ENCODE measurements at regions not wholly inside any gene's neighbourhood (a gene's known extent, or its start where the extent isn't known, plus 50 kb on each side); places are given as distances from the start of the nearest gene placed in this dataset.

DNA sequence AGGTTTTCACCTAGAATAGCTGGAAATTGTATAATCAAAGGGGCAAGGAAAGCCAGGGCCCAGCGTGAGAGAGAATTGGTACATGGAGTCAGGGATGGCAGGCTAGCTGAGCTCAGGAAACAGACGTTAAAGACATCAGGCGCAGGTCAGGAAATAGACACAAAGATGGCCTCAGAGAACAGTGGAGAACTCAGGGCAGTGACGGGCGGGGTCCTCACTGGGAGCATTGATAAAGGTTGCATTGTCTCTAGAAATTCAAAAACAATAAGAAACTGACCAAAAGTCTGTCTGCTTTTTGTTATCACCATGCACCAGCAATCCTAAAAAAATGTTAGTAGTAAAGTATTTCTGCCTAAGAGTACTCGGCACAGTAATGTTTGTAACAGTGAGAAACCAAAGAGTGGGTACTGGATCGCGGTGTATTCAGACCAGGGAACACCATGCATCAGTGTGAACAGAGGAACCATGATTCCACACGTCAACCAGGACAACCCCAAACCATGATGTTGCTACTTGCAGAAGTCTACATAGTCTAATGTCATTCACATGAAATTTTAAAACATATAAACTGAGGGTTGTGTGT lies 81.9 kb upstream of the AUTS2 start:
- Histone ChIP-seq H3K4me1 (peaks cover 0 to 2% of the 10 kb centered on the region in 2 donors), H3K36me3 (no peaks in the 10 kb centered on the region), H3K9me3 (no peaks in the 10 kb centered on the region), H3K4me3 (replicated peaks in 1 of 3) (no peak overlapping the region), H3K27ac (no peak overlapping the region), H3K27me3 (no peaks in the 10 kb centered on the region)
- no peak for DNase-seq
- intact Hi-C loops (cut with DNase I): no loop called here
- no peak for TF ChIP-seq CTCF (IDR thresholded peaks at IDR 0.05)
- TF ChIP-seq POLR2A (IDR thresholded peaks at IDR 0.05): no peak
- WGBS, 2 donors: 82 to 86% methylated on average over 9 of the region's 9 CpGs

DNA sequence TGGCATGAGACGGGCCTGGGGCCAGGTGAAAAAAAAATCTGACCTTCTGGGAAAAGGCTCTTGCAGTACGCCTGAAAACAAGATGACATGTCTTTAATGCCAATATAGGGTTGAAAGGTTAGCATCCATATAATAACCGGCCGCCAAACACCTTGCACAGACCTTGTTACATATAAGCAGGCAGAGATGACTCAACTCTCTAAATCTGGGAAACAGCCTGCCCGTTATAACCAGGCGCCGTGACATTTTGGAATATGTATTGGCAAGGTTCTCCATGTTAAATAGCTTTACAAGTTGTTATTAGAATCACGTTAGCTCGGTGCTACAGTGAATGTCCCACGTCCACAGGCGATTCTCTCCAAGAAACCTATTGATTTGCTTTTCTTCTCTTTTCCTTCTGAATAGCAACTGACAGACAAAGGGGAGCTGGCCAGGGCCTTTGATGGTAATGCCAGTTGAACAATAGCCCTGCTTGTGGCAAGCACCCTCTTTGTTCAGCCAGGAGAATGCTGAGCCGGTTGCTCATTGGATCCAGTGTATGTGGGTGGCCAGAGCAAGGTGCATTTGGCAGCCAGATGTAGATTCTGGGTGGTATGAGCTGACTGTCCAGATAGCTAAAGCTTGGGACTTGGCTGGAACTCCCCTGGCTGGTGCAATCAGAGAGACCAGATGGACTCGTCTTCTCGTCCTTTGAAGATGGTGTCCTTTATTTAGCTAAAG lies 80.1 kb upstream of the AUTS2 start:
- Histone ChIP-seq H3K27ac (no peak overlapping the region), H3K9me3 (no peaks in the 10 kb centered on the region), H3K27me3 (no peaks in the 10 kb centered on the region), H3K4me3 (replicated peaks in 1 of 3) (no peak overlapping the region), H3K36me3 (no peaks in the 10 kb centered on the region), H3K4me1 (peaks cover 0 to 2% of the 10 kb centered on the region in 2 donors)
- TF ChIP-seq POLR2A (IDR thresholded peaks at IDR 0.05) (no peak), CTCF (IDR thresholded peaks at IDR 0.05) (no peak)
- no peak for DNase-seq
- intact Hi-C loops (cut with DNase I): no loop called here
- 89 to 90% methylated on average over 14 of the region's 14 CpGs for WGBS, 2 donors

DNA sequence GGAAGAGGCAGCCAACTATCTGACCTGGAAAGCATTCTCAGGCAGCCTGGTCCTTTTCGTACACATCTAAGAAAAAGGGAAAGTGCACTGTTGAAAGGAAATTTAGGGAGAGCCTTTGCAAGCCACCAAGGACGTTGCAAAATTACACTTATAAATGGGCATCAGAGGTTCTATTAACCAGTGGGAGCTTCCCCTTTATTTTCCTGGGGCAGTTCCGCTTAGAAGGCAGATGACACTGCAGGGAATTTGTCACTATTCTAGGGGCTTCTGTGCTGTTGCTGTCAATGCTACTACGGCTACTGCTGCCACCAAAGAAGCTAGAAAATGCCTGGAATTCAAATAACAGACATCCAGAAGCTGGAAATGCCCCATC lies 79.6 kb upstream of the AUTS2 start:
- Histone ChIP-seq H3K36me3 (no peaks in the 10 kb centered on the region), H3K4me1 (peaks cover 0 to 2% of the 10 kb centered on the region in 2 donors), H3K9me3 (no peaks in the 10 kb centered on the region), H3K4me3 (replicated peaks in 1 of 3) (no peak overlapping the region), H3K27me3 (no peaks in the 10 kb centered on the region), H3K27ac (no peak overlapping the region)
- WGBS, 2 donors: 78 to 83% methylated on average over 4 of the region's 4 CpGs
- TF ChIP-seq POLR2A (IDR thresholded peaks at IDR 0.05) (no peak), CTCF (IDR thresholded peaks at IDR 0.05) (no peak)
- intact Hi-C loops (cut with DNase I): no loop called here
- no peak for DNase-seq

DNA sequence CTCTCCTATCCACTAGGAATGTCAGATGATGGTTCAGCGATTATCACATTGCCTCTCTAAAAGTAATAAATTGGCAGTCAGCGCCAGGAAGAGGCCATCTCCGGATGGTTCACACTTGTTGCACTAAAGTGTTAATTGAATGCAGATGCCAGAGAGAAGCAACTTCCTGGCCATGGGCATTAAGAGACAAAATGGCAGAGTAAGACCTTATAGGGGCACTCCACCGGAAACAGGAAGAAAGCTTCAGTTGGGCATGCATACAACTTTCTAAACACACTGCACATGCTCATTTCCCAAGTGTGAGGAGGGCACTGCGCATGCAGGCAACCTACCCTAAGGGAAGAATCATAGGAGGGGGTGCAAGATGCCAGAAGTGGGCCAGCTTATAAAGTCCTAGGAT lies 71.7 kb upstream of the AUTS2 start:
- Histone ChIP-seq H3K4me3 (replicated peaks in 1 of 3) (no peak overlapping the region), H3K4me1 (no peaks in the 10 kb centered on the region), H3K27ac (no peak overlapping the region), H3K9me3 (no peaks in the 10 kb centered on the region), H3K27me3 (no peaks in the 10 kb centered on the region), H3K36me3 (no peaks in the 10 kb centered on the region)
- 72 to 74% methylated on average over 5 of the region's 5 CpGs for WGBS, 2 donors
- intact Hi-C loops (cut with DNase I): no loop called here
- no peak for DNase-seq
- TF ChIP-seq CTCF (IDR thresholded peaks at IDR 0.05) (no peak), POLR2A (IDR thresholded peaks at IDR 0.05) (no peak)

- H3K9me3 ChIP-seq: no peaks in the 10 kb centered on the region
- no peak for DNase-seq
- intact Hi-C loops (cut with DNase I): no loop called here
These were observed 70.6 kb upstream of the AUTS2 start for GRCh38 chr7:69527706-69528105.

More at GRCh38 chr7:69527706-69528105, 70.6 kb upstream of the AUTS2 start:
- H3K27me3 ChIP-seq: no peaks in the 10 kb centered on the region
- H3K27ac ChIP-seq: no peak overlapping the region
- H3K36me3 ChIP-seq: no peaks in the 10 kb centered on the region
- no peak overlapping the region for H3K4me3 ChIP-seq (replicated peaks in 1 of 3)
- no peaks in the 10 kb centered on the region for H3K4me1 ChIP-seq
- TF ChIP-seq CTCF (IDR thresholded peaks at IDR 0.05): no peak
- TF ChIP-seq POLR2A (IDR thresholded peaks at IDR 0.05): no peak
